ENCODE measurements at regions not wholly inside any gene's neighbourhood (a gene's known extent, or its start where the extent isn't known, plus 50 kb on each side); places are given as distances from the start of the nearest gene placed in this dataset.
A peak's percentile ranks its signal among the peaks of the same experiment; 100 is the strongest.

DNA sequence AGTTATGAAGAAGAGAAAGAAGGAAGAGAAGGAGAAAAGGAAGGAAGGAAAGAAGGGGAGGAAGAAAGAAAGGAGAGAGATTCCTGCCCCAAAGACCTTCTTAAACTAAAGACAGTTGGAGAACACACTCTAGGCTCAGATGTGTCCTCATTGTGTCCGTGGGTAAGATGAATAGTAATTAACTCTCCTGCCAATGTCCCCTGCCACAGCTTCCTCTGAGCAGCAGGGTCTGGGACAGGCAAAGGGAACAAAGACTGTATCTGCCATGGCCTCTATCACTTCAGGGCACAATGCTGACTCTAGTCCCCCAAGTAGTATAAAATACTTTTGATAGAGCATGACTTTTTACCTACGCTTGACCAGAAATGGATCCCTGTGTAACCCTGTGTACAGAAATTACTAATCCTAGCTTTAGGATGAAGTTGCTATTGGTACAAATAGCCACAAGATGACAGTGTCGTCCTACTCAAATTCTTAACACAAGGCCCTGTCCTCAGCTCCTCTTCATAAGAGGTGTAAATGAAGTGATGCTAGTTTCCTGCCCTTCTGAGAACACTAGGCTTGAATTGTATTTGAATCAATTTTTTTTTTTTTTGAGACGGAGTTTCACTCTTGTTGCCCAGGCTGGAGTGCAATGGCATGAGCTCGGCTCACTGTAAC lies 186.2 kb upstream of the GPR12 start:
- intact Hi-C loops (cut with DNase I), result no loop called here
- H3K4me1 ChIP-seq, result no peaks in the 10 kb centered on the region
- ATAC-seq (peak; percentile 94), DNase-seq (peak in 1 of 4 donors; percentile 69)
- H3K36me3 ChIP-seq, result no peaks in the 10 kb centered on the region
- no peak overlapping the region for H3K27ac ChIP-seq
- peak; percentile 36 to 69 for TF ChIP-seq CTCF (IDR thresholded peaks at IDR 0.05)
- no peaks in the 10 kb centered on the region for H3K27me3 ChIP-seq
- no peak overlapping the region for H3K4me3 ChIP-seq
- no peaks in the 10 kb centered on the region for H3K9me3 ChIP-seq

DNA sequence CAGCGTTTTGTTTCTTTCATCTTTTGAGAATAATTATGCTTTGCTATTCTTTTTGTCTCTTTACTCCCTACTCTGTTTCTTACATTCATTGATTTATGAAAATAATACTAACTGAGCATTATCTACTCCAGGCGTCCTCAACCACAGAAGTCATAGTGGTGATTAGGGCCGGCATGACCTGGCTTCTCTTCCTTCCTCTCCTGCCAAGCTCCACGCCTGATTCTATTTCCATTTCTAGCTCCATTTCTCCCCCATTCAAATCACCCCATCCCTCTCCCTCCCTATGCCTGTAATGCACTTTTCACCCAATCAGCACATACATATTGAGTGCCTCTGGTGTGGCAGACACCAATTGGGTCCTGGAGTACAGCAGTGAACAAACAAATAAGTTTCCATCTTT lies 183.2 kb upstream of the GPR12 start:
- H3K27me3 ChIP-seq, result no peaks in the 10 kb centered on the region
- intact Hi-C loops (cut with DNase I), result no loop called here
- H3K27ac ChIP-seq, result no peak overlapping the region

GRCh38 chr13:26942184-26942583 lies 181.6 kb upstream of the GPR12 start:
- H3K36me3 ChIP-seq, result no peaks in the 10 kb centered on the region
- no peak for TF ChIP-seq CTCF (IDR thresholded peaks at IDR 0.05)
- ATAC-seq (no peak), DNase-seq (no peak)
- no peak overlapping the region for H3K4me3 ChIP-seq
- H3K27me3 ChIP-seq, result no peaks in the 10 kb centered on the region
- no peaks in the 10 kb centered on the region for H3K9me3 ChIP-seq
- no peak overlapping the region for H3K27ac ChIP-seq
- intact Hi-C loops (cut with DNase I), result no loop called here
- H3K4me1 ChIP-seq, result no peaks in the 10 kb centered on the region

More for the DNA sequence above, 183.2 kb upstream of the GPR12 start:
- no peaks in the 10 kb centered on the region for H3K36me3 ChIP-seq
- TF ChIP-seq CTCF (IDR thresholded peaks at IDR 0.05), result no peak
- no peak for ATAC-seq
- H3K9me3 ChIP-seq, result no peaks in the 10 kb centered on the region
- H3K4me1 ChIP-seq, result no peaks in the 10 kb centered on the region
- no peak overlapping the region for H3K4me3 ChIP-seq
- no peak for DNase-seq

DNA sequence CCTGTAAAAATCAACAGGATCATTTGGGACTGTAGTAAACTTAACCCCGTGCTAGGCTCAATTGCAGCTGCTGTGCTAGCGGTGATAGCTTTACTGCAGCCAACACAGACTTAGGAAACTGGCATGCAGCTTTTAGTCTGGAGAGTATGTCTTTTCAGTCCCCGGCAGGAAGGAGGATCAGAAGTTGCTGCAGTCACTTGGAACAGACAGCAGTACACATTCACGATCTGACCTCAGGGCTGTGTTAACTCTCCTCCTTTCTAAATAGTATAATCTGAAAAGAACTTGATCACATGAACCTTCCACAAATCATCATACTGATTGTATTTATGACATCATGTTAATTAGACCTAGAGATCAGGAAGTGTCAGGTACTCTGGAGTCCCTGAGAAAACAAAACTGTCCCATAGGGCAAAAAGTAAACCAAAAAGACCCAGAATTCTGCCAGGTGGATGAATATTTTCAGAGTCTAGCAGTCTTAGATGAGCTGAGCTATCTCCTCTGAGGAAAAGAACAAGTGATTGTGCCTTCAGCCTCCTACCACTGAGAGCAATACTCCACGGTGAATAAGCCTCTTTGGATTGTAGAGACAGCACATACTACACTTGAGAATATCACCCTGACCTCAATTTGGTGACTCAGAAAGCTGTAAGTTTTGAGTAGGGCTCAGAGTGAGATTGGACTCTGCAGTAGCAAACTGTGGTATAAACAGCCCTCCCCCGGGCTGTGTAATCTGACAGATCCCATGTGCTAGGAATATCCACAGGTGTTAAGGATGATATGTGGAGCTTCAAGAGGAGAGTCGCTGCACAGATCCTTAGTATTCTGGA lies 181.0 kb upstream of the GPR12 start:
- ATAC-seq, result peak; percentile 91
- Histone ChIP-seq H3K9me3 (no peaks in the 10 kb centered on the region), H3K36me3 (no peaks in the 10 kb centered on the region), H3K27me3 (no peaks in the 10 kb centered on the region), H3K27ac (no peak overlapping the region), H3K4me1 (no peaks in the 10 kb centered on the region), H3K4me3 (no peak overlapping the region)
- no peak for DNase-seq
- no peak for TF ChIP-seq CTCF (IDR thresholded peaks at IDR 0.05)
- intact Hi-C loops (cut with DNase I), result no loop called here

DNA sequence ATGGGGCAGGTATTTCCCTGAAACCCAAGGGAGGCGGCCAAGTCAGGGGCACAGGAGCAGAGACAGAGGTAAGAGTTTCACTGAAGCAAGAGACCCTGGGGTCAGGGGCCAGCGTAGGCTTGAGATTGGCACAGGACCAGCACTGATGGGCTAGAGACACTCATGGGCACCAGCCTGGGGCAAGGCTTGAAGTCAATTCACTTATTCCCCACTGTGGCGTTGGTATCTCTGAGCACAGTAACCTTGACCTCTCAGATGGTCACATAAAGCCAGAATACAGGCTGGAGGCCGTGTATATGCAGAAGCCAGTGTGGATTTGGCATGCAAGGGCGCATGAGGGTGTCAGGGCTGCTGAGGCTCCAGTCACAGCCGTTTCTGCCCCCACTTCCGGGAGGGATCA lies 173.5 kb upstream of the GPR12 start:
- intact Hi-C loops (cut with DNase I), result no loop called here
- no peak for TF ChIP-seq CTCF (IDR thresholded peaks at IDR 0.05)
- no peak overlapping the region for H3K27ac ChIP-seq
- no peaks in the 10 kb centered on the region for H3K9me3 ChIP-seq
- H3K4me1 ChIP-seq, result peaks cover 0 to 5% of the 10 kb centered on the region in 2 donors
- no peaks in the 10 kb centered on the region for H3K36me3 ChIP-seq
- H3K4me3 ChIP-seq, result no peak overlapping the region
- H3K27me3 ChIP-seq, result peaks cover 0 to 11% of the 10 kb centered on the region in 2 donors
- ATAC-seq, result no peak
- no peak for DNase-seq
